GM19328 (cell line): ENCODE measurements at regions not wholly inside any gene's neighbourhood (a gene's known extent, or its start where the extent isn't known, plus 50 kb on each side); places are given as distances from the start of the nearest gene placed in this dataset.

ENCODE experiments used
- ATAC-seq: cut with Tn5 transposase; IDR thresholded peaks from one replicate; pipeline ENCODE4 v1.9.1; 2021; ENCODE audit warnings: mild to moderate bottlenecking, moderate library complexity; ENCODE audit not compliant: unreplicated experiment

GRCh38 chr17:72206376-72206775 is 85.6 kb downstream of the SOX9 start:
- ATAC-seq = no peak

- no peak for ATAC-seq
These were observed 88.0 kb downstream of the SOX9 start for GRCh38 chr17:72208832-72209231.

DNA sequence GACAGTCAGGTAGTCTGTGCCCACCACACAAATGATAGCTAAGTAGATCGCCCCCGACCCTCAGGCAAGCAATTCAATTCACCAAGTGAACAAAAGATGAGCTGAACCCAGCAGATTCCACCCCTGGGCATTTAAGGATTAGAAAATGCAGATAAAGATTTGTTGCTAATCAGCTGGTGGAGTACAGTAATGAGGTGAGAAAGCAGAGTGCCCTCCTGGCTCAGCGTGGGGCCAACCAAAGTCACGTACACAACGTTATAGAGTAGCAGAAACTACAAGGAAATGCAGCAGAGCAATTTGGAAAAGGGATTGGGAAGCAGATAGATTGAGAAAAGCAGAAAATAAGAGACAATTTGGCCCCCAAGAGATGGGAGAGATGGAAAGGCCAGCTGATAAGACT is 91.2 kb downstream of the SOX9 start:
- ATAC-seq = no peak

DNA sequence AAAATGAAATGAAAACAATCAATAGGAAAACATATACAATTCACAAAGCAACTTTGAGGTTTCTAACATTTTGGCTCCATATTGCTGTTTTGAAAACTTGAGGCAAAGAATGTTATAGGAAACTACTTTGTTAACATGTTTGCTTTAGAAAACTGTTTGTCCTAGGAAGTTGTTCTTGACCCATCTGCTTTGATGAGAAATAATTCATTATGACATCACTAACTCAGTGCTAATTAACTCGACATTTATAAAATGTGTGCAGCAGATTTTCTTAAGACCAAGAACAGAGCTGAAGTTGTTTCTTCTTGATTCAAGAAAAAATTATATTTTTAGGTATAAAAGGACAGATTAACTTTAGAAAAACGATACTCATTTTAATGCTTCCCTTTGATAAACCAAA is 94.7 kb downstream of the SOX9 start:
- ATAC-seq = no peak

- ATAC-seq = no peak
These were observed 95.1 kb downstream of the SOX9 start for GRCh38 chr17:72215928-72216327.

DNA sequence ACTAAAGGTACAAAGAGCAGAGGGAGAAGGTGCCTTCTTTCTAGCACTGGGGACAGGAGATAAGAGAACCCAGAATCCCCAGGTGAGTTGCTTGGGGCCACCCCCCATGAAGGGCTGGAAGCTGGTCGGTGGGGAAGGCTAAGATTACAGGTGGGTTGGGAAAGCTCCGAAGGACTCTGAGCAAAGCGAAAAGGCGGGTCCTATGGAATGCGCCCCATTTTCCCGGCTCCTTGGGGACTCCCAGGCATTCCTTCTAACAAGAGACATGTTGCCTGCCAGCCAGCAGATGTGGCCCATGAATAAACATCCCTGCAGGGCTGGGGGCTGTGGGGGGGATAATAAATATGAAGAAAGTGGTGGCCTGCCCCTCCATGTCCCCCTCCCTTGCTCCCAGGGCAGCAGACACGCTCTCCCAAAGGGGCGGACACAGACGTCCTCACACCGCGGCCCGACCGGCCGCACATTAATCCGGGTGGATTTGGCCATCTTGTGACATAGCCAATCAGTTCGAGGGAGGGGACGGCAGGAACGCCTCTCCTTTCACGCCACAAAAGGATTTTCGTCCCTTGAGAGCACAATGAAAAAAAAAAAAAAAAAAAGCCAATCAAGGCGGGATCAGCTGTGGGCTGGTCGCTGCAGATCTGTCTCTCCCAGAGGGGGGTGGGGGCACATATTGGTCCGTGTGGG is 98.5 kb downstream of the SOX9 start:
- no peak for ATAC-seq

DNA sequence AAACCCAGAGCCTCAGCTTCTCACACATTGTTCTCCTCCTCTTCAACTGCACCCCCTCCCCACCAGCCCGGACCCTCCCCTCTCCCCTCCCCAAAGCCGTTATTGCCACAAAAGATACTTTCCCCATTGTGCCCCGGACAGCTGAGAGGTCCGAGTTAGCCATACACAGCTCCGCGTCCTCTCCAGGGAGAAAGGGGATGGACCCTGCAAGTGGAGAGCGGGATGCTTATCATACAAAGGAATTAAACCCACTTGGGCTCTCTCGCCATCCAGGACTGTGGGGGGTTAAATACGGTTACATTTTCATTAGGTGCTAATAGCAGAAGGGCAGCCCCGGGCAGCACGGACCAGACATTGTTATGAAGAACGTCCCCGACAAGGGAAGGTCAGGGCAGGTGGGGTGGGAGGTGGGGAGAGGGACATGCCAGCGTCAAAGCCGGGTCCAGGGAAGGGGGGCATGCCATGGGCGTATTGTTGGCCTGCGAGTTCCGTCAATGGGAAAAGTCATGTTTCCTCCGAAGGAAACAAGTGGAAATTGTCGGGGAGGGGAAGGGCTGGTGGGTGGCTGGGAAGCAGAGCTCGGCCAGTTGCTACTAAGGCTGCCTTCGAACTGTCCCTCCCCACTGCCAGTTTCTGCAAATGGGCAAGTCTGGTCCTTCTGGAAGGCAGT is 99.1 kb downstream of the SOX9 start:
- no peak for ATAC-seq

- no peak for ATAC-seq
These were observed 102.0 kb downstream of the SOX9 start for GRCh38 chr17:72222661-72223380.

DNA sequence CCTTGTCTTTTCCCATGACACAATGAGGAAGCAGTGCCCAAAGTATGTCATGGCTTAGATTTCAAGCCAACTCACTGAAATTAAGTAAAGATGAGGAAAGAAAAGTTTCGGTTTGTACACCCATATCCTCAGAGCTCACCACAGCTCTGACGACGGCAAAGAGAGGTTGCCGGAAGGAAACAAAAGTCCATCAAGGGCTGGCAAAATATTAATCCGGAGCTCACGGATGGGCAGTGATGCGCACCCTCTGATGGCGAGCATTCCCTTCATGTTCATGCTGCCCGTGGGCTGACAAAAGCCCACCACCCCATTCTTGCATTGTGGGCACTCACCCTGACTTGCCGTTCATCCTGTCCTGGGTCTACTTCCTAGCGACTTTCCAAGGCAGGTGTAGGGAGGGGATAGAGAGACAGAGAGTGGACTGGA is 103.1 kb downstream of the SOX9 start:
- ATAC-seq = no peak

GRCh38 chr17:72226322-72226721 is 105.5 kb downstream of the SOX9 start:
- ATAC-seq = no peak

DNA sequence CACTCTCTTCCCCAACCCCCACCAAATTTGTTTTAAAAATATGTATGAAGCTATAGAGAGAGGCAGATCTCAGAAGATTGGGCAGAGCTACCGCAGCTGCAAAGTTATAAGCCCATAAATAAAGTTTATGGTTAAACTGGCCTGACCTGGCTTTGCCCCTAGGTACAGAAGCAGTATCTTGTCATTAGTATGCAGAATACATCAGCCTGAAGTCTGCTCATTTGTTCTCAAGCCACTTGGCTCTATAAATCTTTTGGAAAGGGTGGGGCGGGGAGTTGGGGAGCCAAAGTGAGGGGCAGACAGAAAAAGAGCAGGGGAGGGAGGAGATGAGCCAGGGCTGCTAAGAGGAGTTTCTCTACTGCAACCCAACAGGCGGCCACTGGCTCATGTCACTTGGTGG is 113.2 kb downstream of the SOX9 start:
- ATAC-seq = no peak

DNA sequence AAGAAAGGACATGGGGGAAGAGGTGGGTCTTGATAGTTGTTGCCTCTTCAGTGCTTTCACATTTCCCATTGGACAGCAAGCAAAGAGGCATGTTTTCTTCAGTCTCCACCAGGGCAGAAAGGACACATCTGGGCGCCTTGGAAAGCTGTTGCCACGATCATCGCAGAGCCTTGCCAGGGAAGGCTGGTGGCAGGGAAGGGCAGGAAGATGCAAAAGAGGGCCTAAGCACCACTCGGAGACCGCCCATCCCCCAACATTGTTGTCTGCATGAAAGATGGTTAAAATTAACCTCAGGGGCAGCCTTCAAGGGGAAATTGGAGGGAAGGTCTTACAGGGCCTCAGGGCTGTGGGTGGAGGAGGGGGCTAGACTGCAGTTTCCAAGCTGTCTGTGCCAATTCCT is 114.2 kb downstream of the SOX9 start:
- no peak for ATAC-seq

DNA sequence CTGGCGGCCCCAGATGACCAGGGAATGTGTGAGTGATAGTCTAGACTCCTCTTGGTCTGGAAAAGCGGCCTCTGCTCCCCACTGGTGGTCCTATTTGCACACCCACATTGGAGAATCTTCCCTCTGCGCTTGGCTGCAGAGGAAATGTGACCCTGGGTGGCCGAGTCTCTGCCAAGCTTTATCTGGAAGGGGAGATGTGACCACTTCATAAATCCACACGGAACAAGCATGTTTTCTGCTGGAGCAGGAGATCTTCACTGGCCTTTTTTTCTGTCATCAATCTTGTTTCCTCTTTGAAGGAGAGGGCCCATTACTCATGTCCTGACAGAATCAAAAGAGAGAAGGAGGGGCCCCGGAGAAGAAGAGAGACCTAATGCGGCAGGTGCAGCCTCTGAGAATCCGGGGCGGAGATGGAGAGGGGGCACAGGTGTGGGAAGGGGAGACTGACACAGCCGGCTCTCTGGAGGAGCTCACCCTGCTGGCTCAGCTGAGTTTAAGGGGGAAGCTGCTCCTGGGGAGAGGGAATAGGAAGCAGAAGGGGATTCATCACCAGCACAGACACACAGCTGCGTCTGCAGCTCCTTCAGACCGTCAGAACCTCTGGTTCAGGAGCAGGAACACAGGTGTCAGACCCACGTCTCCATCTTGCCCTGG is 116.3 kb downstream of the SOX9 start:
- ATAC-seq = no peak

GRCh38 chr17:72238157-72238673 is 117.4 kb downstream of the SOX9 start:
- no peak for ATAC-seq

- no peak for ATAC-seq
These were observed 118.7 kb downstream of the SOX9 start for GRCh38 chr17:72239548-72239947.

GRCh38 chr17:72240333-72240732 is 119.5 kb downstream of the SOX9 start:
- ATAC-seq = no peak

DNA sequence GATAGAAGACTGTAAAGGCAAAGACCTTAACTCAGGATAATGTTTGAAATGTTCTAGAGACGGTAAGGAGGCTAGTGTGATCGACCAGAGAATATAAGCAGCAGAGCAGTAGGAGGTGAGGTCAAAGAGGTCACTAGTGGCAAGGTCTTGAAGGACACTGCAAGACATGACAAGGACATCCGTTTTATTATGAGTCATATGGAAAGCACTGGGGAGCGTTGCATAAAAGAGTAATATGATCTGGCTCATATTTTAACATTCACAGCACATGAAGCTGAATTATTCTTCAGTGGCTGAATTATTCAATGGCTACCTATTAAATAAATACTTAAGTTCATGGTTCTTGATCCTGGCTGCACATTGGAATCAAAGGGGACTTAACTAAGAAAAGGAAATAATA is 123.7 kb downstream of the SOX9 start:
- ATAC-seq = no peak

- ATAC-seq = no peak
These were observed 124.1 kb downstream of the SOX9 start for GRCh38 chr17:72244956-72245355.

DNA sequence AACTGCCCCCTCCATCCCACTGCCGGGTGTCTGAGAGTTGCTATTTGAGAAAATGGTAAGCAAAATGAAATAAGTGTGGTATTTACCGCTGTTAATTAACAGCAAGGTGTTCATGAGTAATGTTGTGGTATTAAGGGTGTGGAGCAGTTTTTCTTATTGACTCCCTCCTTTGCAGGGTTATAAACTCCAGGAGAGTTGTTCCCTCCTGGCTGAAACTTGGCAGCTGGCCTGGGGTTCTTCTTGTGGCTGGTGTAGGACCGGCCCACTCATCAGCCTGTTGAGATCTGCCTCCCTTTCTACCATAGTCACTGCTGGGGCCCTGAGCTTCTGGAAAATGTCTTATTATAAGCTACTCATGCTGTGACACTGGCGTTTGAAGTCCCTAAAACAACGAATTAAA is 128.6 kb downstream of the SOX9 start:
- no peak for ATAC-seq

- no peak for ATAC-seq
These were observed 129.4 kb downstream of the SOX9 start for GRCh38 chr17:72250206-72250605.

- ATAC-seq = no peak
These were observed 132.8 kb downstream of the SOX9 start for GRCh38 chr17:72253597-72253996.
